ENCODE measurements at regions not wholly inside any gene's neighbourhood (a gene's known extent, or its start where the extent isn't known, plus 50 kb on each side); places are given as distances from the start of the nearest gene placed in this dataset.

- peak; percentile 40 for DNase-seq (ENCODE audit: low read depth)
- no peak for TF ChIP-seq CTCF (conservative IDR thresholded peaks at IDR 0.05; ENCODE audit: low read length)
- no peak overlapping the region for H3K4me3 ChIP-seq (ENCODE audit: low read length)
Measured at GRCh38 chr2:220445429-220446105, 818.1 kb downstream of the SLC4A3 start.

- no peak for TF ChIP-seq CTCF (conservative IDR thresholded peaks at IDR 0.05; ENCODE audit: low read length)
- DNase-seq (ENCODE audit: low read depth): no peak
- no peak overlapping the region for H3K4me3 ChIP-seq (ENCODE audit: low read length)
Measured at GRCh38 chr2:220446106-220446712, 818.8 kb downstream of the SLC4A3 start.

GRCh38 chr2:220450846-220451245 lies 823.4 kb downstream of the SLC4A3 start:
- no peak overlapping the region for H3K4me3 ChIP-seq (ENCODE audit: low read length)
- no peak for TF ChIP-seq CTCF (conservative IDR thresholded peaks at IDR 0.05; ENCODE audit: low read length)
- no peak for DNase-seq (ENCODE audit: low read depth)

- DNase-seq (ENCODE audit: low read depth): no peak
- H3K4me3 ChIP-seq (ENCODE audit: low read length): no peak overlapping the region
- no peak for TF ChIP-seq CTCF (conservative IDR thresholded peaks at IDR 0.05; ENCODE audit: low read length)
Measured at GRCh38 chr2:220451438-220451837, 824.0 kb downstream of the SLC4A3 start.

GRCh38 chr2:220452561-220452960 lies 825.1 kb downstream of the SLC4A3 start:
- no peak for DNase-seq (ENCODE audit: low read depth)
- TF ChIP-seq CTCF (conservative IDR thresholded peaks at IDR 0.05; ENCODE audit: low read length): no peak
- H3K4me3 ChIP-seq (ENCODE audit: low read length): no peak overlapping the region

GRCh38 chr2:220455351-220455990 lies 828.0 kb downstream of the SLC4A3 start:
- no peak overlapping the region for H3K4me3 ChIP-seq (ENCODE audit: low read length)
- DNase-seq (ENCODE audit: low read depth): peak; percentile 46
- TF ChIP-seq CTCF (conservative IDR thresholded peaks at IDR 0.05; ENCODE audit: low read length): no peak

GRCh38 chr2:220458051-220458450 lies 830.6 kb downstream of the SLC4A3 start:
- no peak overlapping the region for H3K4me3 ChIP-seq (ENCODE audit: low read length)
- no peak for TF ChIP-seq CTCF (conservative IDR thresholded peaks at IDR 0.05; ENCODE audit: low read length)
- DNase-seq (ENCODE audit: low read depth): no peak

Measured in AG10803 (cell line).